HG02938 (cell line): ENCODE measurements at regions not wholly inside any gene's neighbourhood (a gene's known extent, or its start where the extent isn't known, plus 50 kb on each side); places are given as distances from the start of the nearest gene placed in this dataset.

Experiments
- ATAC-seq: cut with Tn5 transposase; IDR thresholded peaks from one replicate; pipeline ENCODE4 v1.9.1; 2021; ENCODE audit warnings: mild to moderate bottlenecking, moderate library complexity; ENCODE audit not compliant: unreplicated experiment

- no peak for ATAC-seq
These were observed 361.1 kb upstream of the CHRM3 start for GRCh38 chr1:239025223-239025622.

- no peak for ATAC-seq
These were observed 362.5 kb upstream of the CHRM3 start for GRCh38 chr1:239023732-239024360.

- ATAC-seq, result no peak
These were observed 370.0 kb upstream of the CHRM3 start for GRCh38 chr1:239016337-239016736.

- ATAC-seq, result no peak
These were observed 375.0 kb upstream of the CHRM3 start for GRCh38 chr1:239011382-239011781.

- no peak for ATAC-seq
These were observed 377.8 kb upstream of the CHRM3 start for GRCh38 chr1:239008568-239008967.

GRCh38 chr1:239006276-239006675, 380.1 kb upstream of the CHRM3 start:
- no peak for ATAC-seq

GRCh38 chr1:238999944-239000343, 386.4 kb upstream of the CHRM3 start:
- ATAC-seq, result no peak

- no peak for ATAC-seq
These were observed 387.8 kb upstream of the CHRM3 start for GRCh38 chr1:238998577-238998976.

- ATAC-seq, result no peak
These were observed 394.4 kb upstream of the CHRM3 start for GRCh38 chr1:238991765-238992495.

- no peak for ATAC-seq
These were observed 401.1 kb upstream of the CHRM3 start for GRCh38 chr1:238985312-238985711.

- ATAC-seq, result no peak
These were observed 403.6 kb upstream of the CHRM3 start for GRCh38 chr1:238982736-238983135.

- no peak for ATAC-seq
These were observed 404.9 kb upstream of the CHRM3 start for GRCh38 chr1:238981317-238981933.

- ATAC-seq, result no peak
These were observed 406.3 kb upstream of the CHRM3 start for GRCh38 chr1:238980053-238980452.

GRCh38 chr1:238964631-238965030, 421.7 kb upstream of the CHRM3 start:
- ATAC-seq, result no peak

GRCh38 chr1:238962941-238963340, 423.4 kb upstream of the CHRM3 start:
- ATAC-seq, result no peak

- no peak for ATAC-seq
These were observed 424.6 kb upstream of the CHRM3 start for GRCh38 chr1:238961790-238962189.

- no peak for ATAC-seq
These were observed 426.3 kb upstream of the CHRM3 start for GRCh38 chr1:238960071-238960470.

- no peak for ATAC-seq
These were observed 430.4 kb upstream of the CHRM3 start for GRCh38 chr1:238955934-238956333.

GRCh38 chr1:238954865-238955264, 431.5 kb upstream of the CHRM3 start:
- no peak for ATAC-seq

GRCh38 chr1:238953448-238954010, 432.8 kb upstream of the CHRM3 start:
- no peak for ATAC-seq

- ATAC-seq, result no peak
These were observed 434.6 kb upstream of the CHRM3 start for GRCh38 chr1:238951809-238952208.

- no peak for ATAC-seq
These were observed 435.6 kb upstream of the CHRM3 start for GRCh38 chr1:238950784-238951183.
